GM21367 (cell line): ENCODE measurements at regions not wholly inside any gene's neighbourhood (a gene's known extent, or its start where the extent isn't known, plus 50 kb on each side); places are given as distances from the start of the nearest gene placed in this dataset.
A peak's percentile ranks its signal among the peaks of the same experiment; 100 is the strongest.
"Not testable (repeated sequence)": the region's sequence is repeated elsewhere in the genome, so short reads cannot be mapped to it uniquely, and the experiment has no call there.

Source experiments
- ATAC-seq: cut with Tn5 transposase; IDR thresholded peaks from one replicate; pipeline ENCODE4 v1.9.1; 2021; ENCODE audit not compliant: unreplicated experiment

DNA sequence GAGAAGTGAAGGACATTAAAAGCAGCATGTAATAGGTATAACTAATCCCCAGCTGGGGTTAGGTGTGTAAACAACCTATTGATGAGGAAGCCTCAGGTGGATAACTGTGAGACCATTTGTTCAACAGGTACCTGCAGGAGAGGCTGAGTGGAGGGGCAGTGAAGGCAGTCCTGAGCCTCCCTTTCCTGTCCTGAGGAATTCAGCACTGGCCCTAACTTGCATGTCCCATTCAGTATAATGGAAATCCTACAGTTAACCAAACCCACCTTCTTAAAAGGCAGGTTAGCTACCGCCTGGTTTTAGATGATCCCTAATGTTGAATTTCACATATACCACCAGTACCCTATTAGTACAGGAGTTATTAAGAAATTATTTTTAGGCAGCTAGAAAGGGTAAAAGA, 225.9 kb upstream of the GOT2 start:
- ATAC-seq: no peak

DNA sequence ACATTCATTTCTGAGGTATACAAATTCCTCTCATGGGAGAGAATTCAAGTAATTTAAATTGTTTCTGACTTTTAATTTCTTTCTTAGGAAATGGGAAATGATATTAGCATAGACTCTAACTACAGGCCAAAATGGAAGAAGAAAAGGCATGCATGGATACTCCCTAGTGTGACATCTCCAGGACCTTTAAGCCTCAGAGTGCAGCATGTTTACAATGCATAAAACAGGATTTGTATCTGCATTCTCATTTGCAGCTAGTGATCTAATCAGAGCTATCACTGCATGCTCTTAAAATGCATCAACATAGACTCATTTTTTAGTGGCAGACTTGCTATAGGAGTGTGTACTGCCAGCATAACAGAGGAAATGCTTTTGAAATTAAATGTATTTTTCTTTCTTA, 224.6 kb upstream of the GOT2 start:
- ATAC-seq: no peak

DNA sequence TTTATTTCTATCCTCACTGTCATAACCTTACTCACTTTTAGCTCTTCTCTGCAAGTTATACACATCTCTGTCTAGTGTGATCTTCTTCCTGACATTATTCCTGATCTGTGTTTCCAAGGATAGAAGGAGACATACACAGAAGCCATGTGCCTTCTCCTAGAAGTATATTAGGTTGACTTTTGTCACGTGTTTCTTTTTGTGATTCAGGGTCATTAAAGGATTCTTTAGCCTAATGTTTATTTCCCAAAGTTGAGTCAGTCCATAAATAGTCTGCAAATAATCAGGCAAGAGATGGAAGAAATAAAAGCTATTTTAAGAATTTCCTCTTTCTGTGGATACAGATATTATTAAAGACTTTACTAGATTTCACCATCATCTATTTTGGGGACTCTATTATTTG, 214.1 kb upstream of the GOT2 start:
- ATAC-seq: no peak

DNA sequence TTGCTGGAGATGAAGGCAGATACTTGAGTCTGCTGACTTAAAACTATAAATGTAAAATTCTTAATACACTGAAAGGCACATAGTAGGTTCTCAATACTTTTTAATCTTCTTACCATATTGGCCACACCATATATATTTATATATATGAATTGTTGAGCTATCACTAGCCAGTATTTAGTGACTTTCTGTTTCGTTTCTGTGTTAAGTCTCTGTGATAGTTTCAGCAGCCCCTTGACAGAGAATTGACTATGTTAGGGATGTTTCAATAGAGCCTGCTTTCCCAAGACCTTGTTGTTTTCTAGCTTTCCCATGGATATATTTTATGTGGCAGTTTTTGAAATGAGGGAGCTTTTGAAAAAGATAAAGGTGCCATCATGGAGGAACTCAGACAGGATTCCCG, 206.5 kb upstream of the GOT2 start:
- peak; percentile 44 for ATAC-seq

DNA sequence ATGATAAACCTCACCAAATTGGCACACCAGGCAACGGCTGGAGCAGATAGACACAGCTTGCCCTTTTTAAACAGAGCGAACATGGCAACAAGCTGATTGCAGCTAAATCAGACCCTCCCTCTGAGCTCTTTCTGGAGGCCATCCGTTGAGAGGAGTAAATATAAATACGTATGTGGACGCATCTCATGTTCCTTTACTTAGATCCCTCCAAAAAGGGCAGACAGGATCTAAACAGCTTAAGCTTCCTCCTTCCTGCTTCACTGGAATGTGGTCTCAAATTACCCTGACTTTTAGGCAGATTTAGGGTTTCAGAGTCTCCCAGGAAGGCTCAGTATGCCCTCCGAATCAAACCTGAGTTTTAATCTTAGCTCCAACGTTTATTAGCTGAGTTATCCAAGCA, 204.7 kb upstream of the GOT2 start:
- no peak for ATAC-seq

DNA sequence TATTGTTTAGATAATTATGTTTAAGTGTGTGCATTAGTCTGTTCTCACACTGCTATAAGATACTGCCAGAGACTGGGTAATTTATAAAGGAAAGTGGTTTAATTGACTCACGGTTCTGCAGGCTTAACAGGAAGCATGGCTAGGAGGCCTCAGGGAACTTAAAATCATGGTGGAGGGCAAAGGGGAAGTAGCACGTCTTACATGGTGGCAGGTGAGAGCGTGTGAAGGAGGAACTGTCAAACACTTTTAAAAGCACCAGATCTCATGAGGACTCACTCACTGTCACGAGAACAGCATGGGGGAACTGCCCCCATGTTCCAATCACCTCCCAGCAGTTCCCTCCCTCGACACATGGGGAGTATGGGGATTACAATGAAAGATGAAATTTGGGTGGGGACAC, 203.5 kb upstream of the GOT2 start:
- no peak for ATAC-seq

DNA sequence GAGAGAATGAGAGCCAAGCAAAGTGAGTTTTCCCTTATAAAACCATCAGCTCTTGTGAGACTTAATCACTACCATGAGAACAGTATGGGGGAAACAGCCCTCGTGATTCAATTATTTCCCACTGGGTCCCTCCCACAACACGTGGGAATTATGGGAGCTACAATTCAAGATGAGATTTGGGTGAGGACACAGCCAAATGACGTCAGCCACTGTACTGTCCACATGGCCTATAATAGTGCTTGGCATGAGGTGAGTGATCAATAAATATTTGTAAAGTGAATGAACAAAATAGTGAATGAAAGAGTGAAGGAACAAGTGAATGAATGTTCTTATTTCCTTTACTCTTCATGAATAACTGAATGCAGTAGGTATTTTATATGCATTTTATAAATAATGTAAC, 199.1 kb upstream of the GOT2 start:
- no peak for ATAC-seq

DNA sequence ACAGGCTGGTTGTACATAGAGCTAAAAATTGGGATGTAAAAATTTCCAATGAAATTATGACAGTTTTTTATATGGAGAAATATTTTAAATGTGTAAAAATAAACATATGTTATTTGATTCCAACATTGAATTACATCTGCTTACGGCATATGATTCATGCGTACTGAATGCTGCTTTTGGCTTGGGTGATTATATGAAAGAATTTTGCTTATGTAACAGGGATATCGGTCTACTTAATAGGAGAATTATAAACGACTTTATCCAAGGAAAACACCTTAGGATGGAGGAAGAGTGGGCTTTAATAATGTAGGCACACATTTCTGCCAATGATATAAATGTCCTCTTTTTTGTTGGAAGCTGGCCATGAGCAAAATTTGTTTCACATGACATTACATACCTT, 197.3 kb upstream of the GOT2 start:
- ATAC-seq: no peak

DNA sequence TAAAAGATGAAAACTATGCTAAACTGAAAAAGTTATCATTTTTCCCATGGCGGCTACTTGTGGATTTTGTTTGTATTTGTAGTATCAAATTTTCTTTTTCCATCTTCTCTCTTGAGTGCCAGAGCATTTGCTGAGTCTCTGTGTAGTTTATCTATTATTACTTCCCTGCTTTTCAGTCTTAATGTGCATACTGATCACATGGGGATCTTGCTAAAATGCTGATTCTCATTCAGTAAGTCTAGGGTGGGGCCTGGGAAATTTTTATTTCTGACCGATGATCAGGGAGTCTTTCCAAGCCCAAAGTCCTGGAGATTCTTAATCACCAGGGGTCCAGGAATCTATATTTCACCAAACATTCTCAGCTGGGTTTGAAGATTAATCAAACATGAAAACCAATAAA, 189.0 kb upstream of the GOT2 start:
- no peak for ATAC-seq

DNA sequence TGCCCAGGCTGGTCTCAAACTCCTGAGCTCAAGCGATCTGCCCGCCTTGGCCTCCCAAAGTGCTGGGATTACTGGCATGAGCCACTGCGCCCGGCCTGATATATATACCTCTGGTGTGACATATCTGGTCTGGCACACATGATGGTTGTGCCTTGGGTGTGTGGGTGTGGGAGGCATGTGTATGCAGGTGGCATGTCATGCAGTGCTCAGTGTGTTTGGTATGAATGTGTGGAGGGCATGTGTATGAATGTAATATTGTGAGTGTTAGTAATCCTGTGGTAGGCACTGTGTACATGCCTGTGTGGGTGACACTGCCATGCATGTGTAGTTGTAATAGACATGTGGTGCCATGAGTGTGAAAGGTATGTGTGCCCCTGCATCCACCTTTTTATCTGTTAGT, 179.3 kb upstream of the GOT2 start:
- ATAC-seq: no peak

DNA sequence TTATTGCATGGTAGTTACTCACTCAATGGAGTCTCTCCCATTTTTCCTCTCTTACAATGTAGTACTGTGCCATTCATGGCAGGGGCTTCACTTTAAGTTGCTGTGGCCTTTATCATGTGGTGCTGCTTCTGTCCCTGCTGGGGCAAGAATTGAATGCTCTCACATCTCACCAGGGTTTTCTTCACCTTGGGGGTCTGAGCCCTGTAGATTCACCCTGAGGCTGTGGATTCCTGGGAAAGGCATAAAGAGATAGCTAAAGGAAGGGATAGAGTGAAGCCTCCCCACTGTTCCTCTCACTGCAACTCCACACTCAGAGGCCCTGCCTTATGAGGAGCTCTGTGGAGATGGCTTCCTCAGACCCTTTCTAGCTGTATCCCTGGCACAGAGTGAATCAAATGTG, 178.5 kb upstream of the GOT2 start:
- no peak for ATAC-seq

DNA sequence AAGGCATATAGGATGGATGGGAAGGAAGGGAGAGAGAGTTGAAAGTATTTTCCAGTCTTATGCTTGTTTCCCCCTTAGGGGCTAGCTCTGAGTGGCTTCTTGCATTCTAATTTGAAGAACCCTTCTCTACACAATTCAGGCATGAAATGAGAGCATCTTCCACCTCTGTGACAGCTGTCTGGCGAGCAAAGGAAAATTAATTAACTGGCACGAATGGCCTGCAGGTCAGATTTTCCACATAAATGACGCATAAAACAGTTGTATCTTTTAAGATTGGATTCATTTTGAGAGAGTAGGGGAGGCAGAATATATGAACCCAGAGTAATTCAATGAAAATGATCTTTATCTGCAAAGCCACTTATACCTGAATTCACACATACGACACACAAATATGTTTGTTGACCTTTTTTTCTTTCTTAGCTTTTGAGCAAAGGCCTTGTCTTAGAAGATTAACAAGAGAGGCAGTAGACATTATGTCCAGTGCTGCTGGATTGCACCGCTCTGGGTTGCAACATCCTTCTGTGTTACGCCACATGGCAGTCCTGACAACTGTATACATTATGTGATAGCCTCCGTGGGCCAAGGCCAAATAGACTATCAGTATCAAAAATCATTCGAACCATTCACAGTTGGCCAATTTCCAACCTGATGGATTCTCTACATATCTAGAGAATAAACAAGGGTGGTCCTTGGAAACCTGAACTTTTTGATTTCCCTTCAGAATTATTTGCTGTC, 173.0 kb upstream of the GOT2 start:
- no peak for ATAC-seq

DNA sequence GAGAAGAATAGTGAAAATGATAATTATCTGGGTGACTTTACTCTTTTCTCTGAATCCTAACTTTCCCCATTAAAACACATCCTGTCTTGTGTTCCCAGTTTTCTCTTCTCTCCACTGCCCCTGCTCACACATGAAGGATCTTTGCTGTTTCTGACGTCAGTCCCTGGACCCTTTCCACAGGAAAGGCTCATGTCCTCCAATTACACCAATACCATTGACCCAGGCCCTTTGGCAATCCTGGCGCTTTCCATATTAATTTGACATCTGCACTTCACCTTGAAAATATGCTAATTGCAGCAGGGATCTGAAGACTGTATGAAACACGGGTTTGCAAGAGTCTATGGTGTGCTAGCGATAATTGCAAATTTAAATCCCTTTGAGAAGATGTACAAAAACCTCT, 170.2 kb upstream of the GOT2 start:
- ATAC-seq: no peak

DNA sequence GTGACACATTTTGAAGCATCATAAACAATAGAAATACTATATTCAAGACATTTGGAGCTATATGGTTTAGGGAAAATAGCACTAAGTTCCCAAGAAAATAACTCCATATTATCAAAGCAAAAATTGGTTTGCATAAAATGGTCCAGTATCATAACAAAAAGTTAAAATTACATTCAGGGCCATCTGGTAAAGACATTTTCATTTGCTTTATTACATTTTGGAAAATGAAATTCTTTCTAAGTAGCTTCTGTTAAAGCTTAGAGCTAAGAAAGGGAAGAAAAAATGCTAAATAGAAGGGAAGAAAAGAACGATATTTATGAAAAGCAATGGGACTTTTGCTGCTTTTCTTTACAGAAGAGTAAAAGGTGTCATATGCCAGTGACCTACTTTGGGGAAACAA, 155.4 kb upstream of the GOT2 start:
- ATAC-seq: no peak

DNA sequence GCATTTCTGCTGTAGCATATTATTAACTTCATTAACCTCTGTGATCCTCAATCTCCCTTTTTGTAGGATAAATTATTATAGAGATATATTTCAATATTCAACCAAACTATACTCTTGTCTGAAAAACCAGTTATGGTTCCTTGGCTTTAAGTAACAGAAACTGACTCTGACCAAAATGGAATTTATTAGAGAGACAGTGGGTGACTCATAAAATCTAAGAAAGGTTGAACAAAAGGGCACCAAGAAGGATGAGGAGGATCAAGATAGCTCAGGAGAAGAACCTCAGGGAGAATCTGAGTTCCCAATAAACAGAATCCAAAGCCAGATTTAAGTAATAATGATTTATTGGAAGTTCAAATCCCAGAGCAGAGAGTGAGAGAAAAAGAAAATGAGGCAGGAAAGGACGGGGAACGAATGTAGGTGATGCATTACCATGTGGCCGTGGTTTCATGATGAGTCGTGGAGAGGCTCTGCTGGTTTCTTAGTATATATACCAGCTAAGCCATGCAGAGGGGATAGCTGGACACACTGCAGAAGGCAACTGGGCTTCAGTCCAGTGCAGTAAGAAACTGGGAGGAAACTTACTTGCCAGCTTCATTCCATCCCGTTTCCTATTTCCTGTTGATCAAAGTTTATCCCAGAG, 151.5 kb upstream of the GOT2 start:
- ATAC-seq: no peak

DNA sequence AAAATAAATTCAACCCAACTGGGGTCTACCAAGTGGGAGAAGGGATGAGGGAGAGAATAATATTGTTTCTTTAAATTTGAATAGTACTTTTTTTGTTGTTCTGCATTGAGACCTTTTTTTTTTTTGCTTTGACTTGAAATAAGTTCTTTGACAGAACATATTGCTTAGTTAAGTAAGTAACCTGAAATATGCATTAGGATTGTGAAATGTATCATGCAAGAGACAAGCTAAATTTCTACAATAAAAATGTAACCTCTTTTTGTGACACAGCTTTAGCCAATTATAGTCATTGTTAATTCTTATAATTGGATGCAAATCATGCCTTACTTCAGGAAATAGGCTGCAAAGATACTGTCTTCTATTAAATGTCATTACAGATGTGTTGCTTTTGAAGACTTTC, 150.0 kb upstream of the GOT2 start:
- no peak for ATAC-seq

DNA sequence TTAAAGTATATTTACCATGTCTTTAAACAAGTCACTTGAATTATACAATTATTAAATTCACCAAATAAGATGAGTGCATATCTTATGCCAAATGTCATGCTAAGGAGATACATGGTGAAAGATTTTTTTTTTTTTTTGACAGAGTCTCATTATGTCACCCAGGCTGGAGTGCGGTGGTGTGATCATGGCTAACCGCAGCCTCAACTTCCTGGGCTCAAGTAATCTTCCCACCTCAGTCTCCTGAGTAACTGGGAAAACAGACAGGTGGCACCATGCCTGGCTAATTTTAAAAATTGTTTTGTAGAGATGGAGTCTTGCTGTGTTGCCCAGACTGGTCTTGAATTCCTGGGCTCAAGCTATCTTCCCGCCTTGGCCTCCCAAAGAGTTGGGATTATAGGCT, 149.0 kb upstream of the GOT2 start:
- ATAC-seq: no peak

DNA sequence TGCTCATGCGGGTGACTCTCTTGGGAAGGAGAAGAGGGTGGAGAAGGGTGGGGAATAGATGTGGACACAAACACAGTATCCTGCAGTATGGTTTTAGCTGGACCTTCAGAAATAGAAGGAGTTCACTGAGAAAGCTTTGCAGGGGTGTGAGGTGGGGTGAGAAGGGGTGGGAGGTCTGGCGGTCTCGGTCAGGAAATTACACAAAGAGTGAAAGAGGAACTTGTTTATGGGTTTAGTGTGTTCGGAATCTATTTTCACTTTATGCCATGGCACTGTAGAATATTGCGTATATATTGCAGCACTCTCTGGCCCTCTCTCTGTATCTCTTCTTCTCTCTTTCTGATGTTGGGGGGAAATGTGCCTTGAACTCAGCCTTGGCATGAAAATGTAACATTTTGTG, 148.2 kb upstream of the GOT2 start:
- ATAC-seq: peak; percentile 98

DNA sequence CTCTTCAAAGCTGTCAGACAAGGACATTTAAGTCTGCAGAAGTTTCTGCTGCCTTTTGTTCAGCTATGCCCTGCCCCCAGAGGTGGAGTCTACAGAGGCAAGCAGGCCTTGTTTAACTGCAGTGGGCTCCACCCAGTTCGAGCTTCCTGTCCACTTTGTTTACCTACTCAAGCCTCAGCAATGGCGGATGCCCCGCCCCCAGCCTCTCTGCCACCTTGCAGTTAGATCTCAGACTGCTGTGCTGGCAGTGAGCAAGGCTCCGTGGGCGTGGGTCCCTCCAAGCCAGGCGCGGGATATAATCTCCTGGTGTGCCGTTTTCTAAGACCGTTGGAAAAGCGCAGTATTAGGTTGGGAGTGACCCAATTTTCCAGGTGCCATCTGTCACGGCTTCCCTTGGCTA, 144.5 kb upstream of the GOT2 start:
- not testable (repeated sequence) for ATAC-seq

DNA sequence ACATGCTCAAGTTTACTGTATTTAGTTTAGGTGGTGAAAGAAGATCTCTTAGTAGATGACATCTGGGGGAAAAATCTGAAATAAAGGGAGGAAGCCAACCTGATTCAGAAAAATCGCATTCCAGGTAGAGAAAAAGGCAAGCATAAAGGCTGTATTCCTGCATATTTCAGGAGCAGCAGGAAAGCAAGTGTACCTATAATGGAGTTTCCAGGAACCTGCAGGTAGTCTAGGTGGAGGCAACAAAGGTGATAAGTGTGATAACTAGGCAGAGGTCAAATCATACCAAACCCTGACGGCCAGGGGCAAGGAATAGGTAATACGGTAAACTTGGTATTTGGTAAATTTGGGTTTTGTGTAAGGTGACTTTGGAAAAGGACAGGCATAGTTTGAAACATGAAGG, 132.8 kb upstream of the GOT2 start:
- no peak for ATAC-seq

DNA sequence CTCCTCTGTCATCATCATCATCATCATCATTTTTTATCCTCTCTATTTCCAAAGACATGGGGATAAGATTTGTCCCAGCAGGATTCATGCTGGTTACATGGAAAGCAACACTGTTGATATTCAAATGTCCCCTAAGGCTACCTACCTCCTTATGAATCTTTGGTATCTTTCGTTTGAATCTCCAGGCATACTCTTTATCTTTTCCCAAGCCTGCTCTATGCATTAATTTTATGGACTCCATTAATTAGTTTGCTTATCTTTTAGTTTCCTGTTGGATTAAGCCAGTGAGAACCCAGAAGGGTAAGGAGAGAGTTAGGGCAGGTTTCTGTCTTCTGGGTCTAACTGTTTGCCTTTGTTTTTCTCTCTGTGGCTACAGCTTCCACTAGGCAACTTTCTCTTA, 129.6 kb upstream of the GOT2 start:
- no peak for ATAC-seq

DNA sequence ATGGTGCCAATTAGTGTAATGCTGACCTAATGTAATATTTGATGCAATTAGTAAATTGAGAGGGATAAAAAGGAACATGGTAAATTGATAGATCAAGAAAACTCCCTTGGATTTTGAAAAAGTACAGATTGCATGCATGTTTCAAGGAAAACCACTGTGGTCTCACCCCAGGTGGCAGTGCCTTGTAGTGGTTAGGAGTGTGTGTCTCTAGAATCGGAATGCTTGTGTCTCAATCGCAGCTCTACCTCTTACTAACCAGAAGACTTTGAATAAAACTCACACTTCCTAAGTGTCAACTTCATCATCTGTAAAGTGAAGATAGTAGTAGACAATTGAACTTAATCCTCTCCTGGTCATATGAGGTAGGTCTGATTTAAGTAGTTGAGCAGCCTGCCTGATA, 128.9 kb upstream of the GOT2 start:
- no peak for ATAC-seq
